Lower leg skin (tissue), 4 donors: ENCODE measurements at regions not wholly inside any gene's neighbourhood (a gene's known extent, or its start where the extent isn't known, plus 50 kb on each side); places are given as distances from the start of the nearest gene placed in this dataset.

ENCODE experiments used
- DNase-seq, 2 donors: peaks; one replicate each; pipeline ENCODE4 v3.0.0-alpha.2; 2019; ENCODE audit warnings: low spot score in 2 of 2
- H3K4me3 ChIP-seq: fragments of 200-600 bp; sonication (generic); 2 replicates; pipeline ENCODE4 v1.5.1; 2017; ENCODE audit warnings: mild to moderate bottlenecking, low read depth; ENCODE audit not compliant: poor library complexity, severe bottlenecking
- CTCF ChIP-seq, 3 donors: fragments of 450-650 bp; IDR thresholded peaks; one replicate each; pipeline ENCODE4 v1.5.1; 2016; ENCODE audit warnings: antibody characterized with exemption in 3 of 3, mild to moderate bottlenecking in 3 of 3, moderate library complexity in 2 of 3
- POLR2A ChIP-seq, 2 donors: fragments of 450-650 bp; IDR thresholded peaks; one replicate each; pipeline ENCODE4 v1.6.1; 2016 to 2017; ENCODE audit warnings: antibody characterized with exemption in 2 of 2, mild to moderate bottlenecking in 1 of 2, moderate library complexity in 1 of 2
- WGBS, 2 donors: methylation state at CpG; one replicate each; pipeline ENCODE4 v1.1.5; 2018; 5-methylcytosine and 5-hydroxymethylcytosine counted together
- intact Hi-C: fragments of 100-400 bp; cut with DNase I; formaldehyde crosslinking; loops from one replicate; pipeline ENCODE4 v1.15.0; 2023; ENCODE audit warnings: low total_unique reads

- no peak overlapping the region for H3K4me3 ChIP-seq
- intact Hi-C loops = no loop called here
- WGBS, 2 donors = 63 to 64% methylated on average over 3 of the region's 3 CpGs
- no peak for DNase-seq
- TF ChIP-seq CTCF (IDR thresholded peaks at IDR 0.05) (no peak), POLR2A (IDR thresholded peaks at IDR 0.05) (no peak)
Observed at GRCh38 chr4:71257761-71258160, 81.1 kb upstream of the SLC4A4 start.

- no peak overlapping the region for H3K4me3 ChIP-seq
- DNase-seq = no peak
- TF ChIP-seq POLR2A (IDR thresholded peaks at IDR 0.05) = no peak
- TF ChIP-seq CTCF (IDR thresholded peaks at IDR 0.05) = no peak
- intact Hi-C loops = no loop called here
- 80 to 87% methylated on average over 7 of the region's 7 CpGs for WGBS, 2 donors
Observed at GRCh38 chr4:71258323-71258722, 80.5 kb upstream of the SLC4A4 start.

GRCh38 chr4:71259280-71259679, 79.5 kb upstream of the SLC4A4 start:
- WGBS, 2 donors = 82 to 83% methylated on average over 6 of the region's 6 CpGs
- no peak for DNase-seq
- TF ChIP-seq POLR2A (IDR thresholded peaks at IDR 0.05) = no peak
- TF ChIP-seq CTCF (IDR thresholded peaks at IDR 0.05) = no peak
- intact Hi-C loops = no loop called here
- no peak overlapping the region for H3K4me3 ChIP-seq

- TF ChIP-seq CTCF (IDR thresholded peaks at IDR 0.05) = no peak
- H3K4me3 ChIP-seq = no peak overlapping the region
- intact Hi-C loops = no loop called here
- 26 to 38% methylated on average over 3 of the region's 3 CpGs for WGBS, 2 donors
- no peak for DNase-seq
Observed at GRCh38 chr4:71259911-71260331, 78.9 kb upstream of the SLC4A4 start.

- TF ChIP-seq CTCF (IDR thresholded peaks at IDR 0.05) = no peak
- TF ChIP-seq POLR2A (IDR thresholded peaks at IDR 0.05) = no peak
- no peak for DNase-seq
Observed at GRCh38 chr4:71260544-71260943, 78.3 kb upstream of the SLC4A4 start.

GRCh38 chr4:71261001-71261400, 77.8 kb upstream of the SLC4A4 start:
- no peak for DNase-seq
- no peak for TF ChIP-seq POLR2A (IDR thresholded peaks at IDR 0.05)
- TF ChIP-seq CTCF (IDR thresholded peaks at IDR 0.05) = no peak
- 74 to 80% methylated on average over 6 of the region's 6 CpGs for WGBS, 2 donors
- no peak overlapping the region for H3K4me3 ChIP-seq
- intact Hi-C loops = loop anchor here (1.0 kb wide), 1 partner anchor 16 kb away; no protein-coding TSS in a partner anchor

More at GRCh38 chr4:71260544-71260943, 78.3 kb upstream of the SLC4A4 start:
- intact Hi-C loops = no loop called here
- H3K4me3 ChIP-seq = no peak overlapping the region
- WGBS, 2 donors = 62 to 68% methylated on average over 1 of the region's 1 CpG
